Adipose tissue (tissue), 3 donors: ENCODE measurements at regions not wholly inside any gene's neighbourhood (a gene's known extent, or its start where the extent isn't known, plus 50 kb on each side); places are given as distances from the start of the nearest gene placed in this dataset.
"Not testable (repeated sequence)": the region's sequence is repeated elsewhere in the genome, so short reads cannot be mapped to it uniquely, and the experiment has no call there.

Experiments used
- H3K27ac ChIP-seq: one replicate; pipeline ENCODE4 v1.5.1; 2013; ENCODE audit warnings: low read depth, low read length
- WGBS, 3 donors: extraction: QIAGEN DNeasy Blood & Tissue Kit; methylation state at CpG; one replicate each; pipeline ENCODE4 v1.1.7; 2013; 5-methylcytosine and 5-hydroxymethylcytosine counted together
- donor health status: healthy with polysubstance abuse.
- donor health status: Bipolar disorder and iron deficiency.
- donor health status: healthy.

GRCh38 chr2:129488376-129488775, 491.1 kb upstream of the RAB6C start:
- H3K27ac ChIP-seq, result no peak overlapping the region
- WGBS, 3 donors, result 69 to 89% (median 75%) methylated on average over 4 of the region's 4 CpGs

GRCh38 chr2:129490641-129491040, 488.8 kb upstream of the RAB6C start:
- no peak overlapping the region for H3K27ac ChIP-seq
- WGBS, 3 donors, result 73 to 82% (median 74%) methylated on average over 7 of the region's 7 CpGs

- no peak overlapping the region for H3K27ac ChIP-seq
- 42 to 66% (median 50%) methylated on average over 2 of the region's 2 CpGs for WGBS, 3 donors
Measured at GRCh38 chr2:129491308-129491707, 488.2 kb upstream of the RAB6C start.

GRCh38 chr2:129492548-129492947, 486.9 kb upstream of the RAB6C start:
- no peak overlapping the region for H3K27ac ChIP-seq
- WGBS, 3 donors, result 79 to 91% (median 83%) methylated on average over 4 of the region's 4 CpGs

- H3K27ac ChIP-seq, result no peak overlapping the region
- WGBS, 3 donors, result 34 to 51% (median 41%) methylated on average over 2 of the region's 2 CpGs
Measured at GRCh38 chr2:129499747-129500146, 479.7 kb upstream of the RAB6C start.

- H3K27ac ChIP-seq, result no peak overlapping the region
- WGBS, 3 donors, result 27 to 54% (median 29%) methylated on average over 4 of the region's 4 CpGs
Measured at GRCh38 chr2:129502781-129503180, 476.7 kb upstream of the RAB6C start.

GRCh38 chr2:129504646-129505045, 474.8 kb upstream of the RAB6C start:
- 50 to 72% (median 62%) methylated on average over 3 of the region's 3 CpGs for WGBS, 3 donors
- H3K27ac ChIP-seq, result no peak overlapping the region

- 43 to 60% (median 50%) methylated on average over 4 of the region's 4 CpGs for WGBS, 3 donors
- H3K27ac ChIP-seq, result no peak overlapping the region
Measured at GRCh38 chr2:129518937-129519336, 460.5 kb upstream of the RAB6C start.

- not testable (repeated sequence) for H3K27ac ChIP-seq
- WGBS, 3 donors, result 88 to 92% (median 89%) methylated on average over 9 of the region's 9 CpGs
Measured at GRCh38 chr2:129532158-129532557, 447.3 kb upstream of the RAB6C start.

- 72 to 89% (median 81%) methylated on average over 3 of the region's 3 CpGs for WGBS, 3 donors
- H3K27ac ChIP-seq, result no peak overlapping the region
Measured at GRCh38 chr2:129548880-129549279, 430.6 kb upstream of the RAB6C start.

- 77 to 82% (median 78%) methylated on average over 4 of the region's 4 CpGs for WGBS, 3 donors
- H3K27ac ChIP-seq, result no peak overlapping the region
Measured at GRCh38 chr2:129550536-129550935, 428.9 kb upstream of the RAB6C start.

GRCh38 chr2:129554373-129554772, 425.1 kb upstream of the RAB6C start:
- no peak overlapping the region for H3K27ac ChIP-seq
- 21 to 34% (median 27%) methylated on average over 3 of the region's 3 CpGs for WGBS, 3 donors

- no peak overlapping the region for H3K27ac ChIP-seq
- WGBS, 3 donors, result 64 to 73% (median 70%) methylated on average over 8 of the region's 8 CpGs
Measured at GRCh38 chr2:129559101-129559500, 420.4 kb upstream of the RAB6C start.

- H3K27ac ChIP-seq, result no peak overlapping the region
- WGBS, 3 donors, result 31 to 42% (median 34%) methylated on average over 5 of the region's 5 CpGs
Measured at GRCh38 chr2:129565551-129566109, 413.8 kb upstream of the RAB6C start.

GRCh38 chr2:129570812-129571211, 408.7 kb upstream of the RAB6C start:
- WGBS, 3 donors, result 95 to 100% (median 96%) methylated on average over 2 of the region's 2 CpGs
- not testable (repeated sequence) for H3K27ac ChIP-seq

GRCh38 chr2:129575431-129575830, 404.0 kb upstream of the RAB6C start:
- WGBS, 3 donors, result 67 to 82% (median 79%) methylated on average over 2 of the region's 2 CpGs
- H3K27ac ChIP-seq, result no peak overlapping the region

GRCh38 chr2:129575880-129576279, 403.6 kb upstream of the RAB6C start:
- 74 to 86% (median 85%) methylated on average over 4 of the region's 4 CpGs for WGBS, 3 donors
- H3K27ac ChIP-seq, result no peak overlapping the region

- 64 to 82% (median 76%) methylated on average over 1 of the region's 1 CpG for WGBS, 3 donors
- H3K27ac ChIP-seq, result no peak overlapping the region
Measured at GRCh38 chr2:129580001-129580400, 399.5 kb upstream of the RAB6C start.

GRCh38 chr2:129585760-129586159, 393.7 kb upstream of the RAB6C start:
- no peak overlapping the region for H3K27ac ChIP-seq

GRCh38 chr2:129587426-129588064, 391.9 kb upstream of the RAB6C start:
- no peak overlapping the region for H3K27ac ChIP-seq
- WGBS, 3 donors, result 50 to 61% (median 50%) methylated on average over 51 of the region's 51 CpGs
